NB4 (cell line): ENCODE measurements at regions not wholly inside any gene's neighbourhood (a gene's known extent, or its start where the extent isn't known, plus 50 kb on each side); places are given as distances from the start of the nearest gene placed in this dataset.

Source experiments
- MYC ChIP-seq: IDR thresholded peaks from 2 replicates; pipeline ENCODE4 v1.6.1; 2011; ENCODE audit warnings: low read depth, low read length
- POLR2A ChIP-seq: IDR thresholded peaks from 2 replicates; pipeline ENCODE4 v1.6.1; 2011; ENCODE audit warnings: mild to moderate bottlenecking; ENCODE audit not compliant: insufficient read length; ENCODE audit errors: extremely low read depth
- TF ChIP-seq, protein P1 (sequence below): IDR thresholded peaks from one replicate; pipeline ENCODE4 v1.5.1; 2012; ENCODE audit warnings: low read depth, low read length
- TF ChIP-seq, protein P2 (sequence below): IDR thresholded peaks from 2 replicates; pipeline ENCODE4 v1.6.1; 2011; ENCODE audit warnings: low read depth, low read length

DNA sequence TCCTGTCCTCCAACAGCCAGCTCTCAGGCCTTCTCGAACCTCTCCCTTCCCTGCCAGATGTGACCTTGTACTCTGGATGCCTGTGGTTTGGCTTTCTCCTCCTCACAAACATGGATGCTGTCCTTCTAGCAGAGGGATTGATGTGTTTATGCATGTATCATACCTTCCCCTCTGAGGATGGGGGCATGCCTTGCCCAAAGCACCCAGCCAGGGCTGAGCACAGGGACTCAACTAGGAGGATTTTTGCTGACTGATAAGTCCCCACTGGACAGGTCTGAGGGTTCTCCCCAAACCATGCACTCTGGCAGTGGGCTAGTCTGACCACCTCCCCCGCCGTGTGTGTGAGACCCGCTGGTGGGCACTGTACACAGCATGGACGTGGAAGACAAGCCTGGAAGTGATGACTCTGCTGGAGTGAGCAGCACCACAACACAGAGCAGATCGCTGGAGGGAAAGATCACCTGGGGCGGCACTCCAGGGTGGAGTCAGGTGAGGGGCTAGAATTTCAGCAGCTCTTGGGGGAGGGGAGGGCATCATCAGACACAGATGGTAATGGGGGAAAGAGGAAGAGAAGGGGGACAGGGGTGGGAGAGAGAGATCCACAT is 360.3 kb upstream of the ZNF507 start:
- TF ChIP-seq, protein P1, sequence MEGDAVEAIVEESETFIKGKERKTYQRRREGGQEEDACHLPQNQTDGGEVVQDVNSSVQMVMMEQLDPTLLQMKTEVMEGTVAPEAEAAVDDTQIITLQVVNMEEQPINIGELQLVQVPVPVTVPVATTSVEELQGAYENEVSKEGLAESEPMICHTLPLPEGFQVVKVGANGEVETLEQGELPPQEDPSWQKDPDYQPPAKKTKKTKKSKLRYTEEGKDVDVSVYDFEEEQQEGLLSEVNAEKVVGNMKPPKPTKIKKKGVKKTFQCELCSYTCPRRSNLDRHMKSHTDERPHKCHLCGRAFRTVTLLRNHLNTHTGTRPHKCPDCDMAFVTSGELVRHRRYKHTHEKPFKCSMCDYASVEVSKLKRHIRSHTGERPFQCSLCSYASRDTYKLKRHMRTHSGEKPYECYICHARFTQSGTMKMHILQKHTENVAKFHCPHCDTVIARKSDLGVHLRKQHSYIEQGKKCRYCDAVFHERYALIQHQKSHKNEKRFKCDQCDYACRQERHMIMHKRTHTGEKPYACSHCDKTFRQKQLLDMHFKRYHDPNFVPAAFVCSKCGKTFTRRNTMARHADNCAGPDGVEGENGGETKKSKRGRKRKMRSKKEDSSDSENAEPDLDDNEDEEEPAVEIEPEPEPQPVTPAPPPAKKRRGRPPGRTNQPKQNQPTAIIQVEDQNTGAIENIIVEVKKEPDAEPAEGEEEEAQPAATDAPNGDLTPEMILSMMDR, result no peak
- TF ChIP-seq MYC, result no peak
- TF ChIP-seq, protein P2, sequence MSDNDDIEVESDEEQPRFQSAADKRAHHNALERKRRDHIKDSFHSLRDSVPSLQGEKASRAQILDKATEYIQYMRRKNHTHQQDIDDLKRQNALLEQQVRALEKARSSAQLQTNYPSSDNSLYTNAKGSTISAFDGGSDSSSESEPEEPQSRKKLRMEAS, result no peak
- TF ChIP-seq POLR2A, result no peak
